ENCODE measurements at regions not wholly inside any gene's neighbourhood (a gene's known extent, or its start where the extent isn't known, plus 50 kb on each side); places are given as distances from the start of the nearest gene placed in this dataset.
"Not testable (repeated sequence)": the region's sequence is repeated elsewhere in the genome, so short reads cannot be mapped to it uniquely, and the experiment has no call there.

DNA sequence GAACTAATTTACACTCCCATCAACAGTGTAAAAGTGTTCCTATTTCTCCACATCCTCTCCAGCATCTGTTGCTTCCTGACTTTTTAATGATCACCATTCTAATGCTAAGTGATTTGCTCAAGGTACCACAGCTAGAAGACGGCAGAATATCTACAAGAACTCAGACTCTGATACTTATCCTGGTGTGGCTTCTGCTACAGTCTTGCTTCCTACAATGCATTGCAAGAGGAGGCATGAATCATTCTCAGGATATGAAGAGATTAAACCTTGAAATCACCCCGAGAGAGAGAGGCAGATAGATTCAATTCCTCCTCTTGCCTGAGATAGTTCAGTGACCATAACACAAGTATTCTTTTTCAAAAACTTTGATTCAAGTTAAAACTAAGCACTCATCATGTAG lies 306.4 kb downstream of the TBC1D4 start:
- no peak for DNase-seq

DNA sequence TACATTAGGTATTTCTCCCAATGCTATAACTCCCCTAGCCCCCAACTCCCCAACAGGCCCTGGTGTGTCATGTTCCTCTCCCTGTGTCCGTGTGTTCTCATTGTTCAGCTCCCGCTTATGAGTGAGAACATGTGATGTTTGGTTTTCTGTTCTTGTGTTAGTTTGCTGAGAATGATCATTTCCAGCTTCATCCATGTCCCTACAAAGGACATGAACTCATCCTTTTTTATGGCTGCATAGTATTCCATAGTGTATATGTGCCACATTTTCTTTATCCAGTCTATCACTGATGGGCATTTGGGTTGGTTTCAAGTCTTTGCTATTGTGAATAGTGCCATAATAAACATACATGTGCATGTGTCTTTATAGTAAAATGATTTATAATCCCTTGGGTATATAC lies 306.9 kb downstream of the TBC1D4 start:
- DNase-seq: not testable (repeated sequence)

DNA sequence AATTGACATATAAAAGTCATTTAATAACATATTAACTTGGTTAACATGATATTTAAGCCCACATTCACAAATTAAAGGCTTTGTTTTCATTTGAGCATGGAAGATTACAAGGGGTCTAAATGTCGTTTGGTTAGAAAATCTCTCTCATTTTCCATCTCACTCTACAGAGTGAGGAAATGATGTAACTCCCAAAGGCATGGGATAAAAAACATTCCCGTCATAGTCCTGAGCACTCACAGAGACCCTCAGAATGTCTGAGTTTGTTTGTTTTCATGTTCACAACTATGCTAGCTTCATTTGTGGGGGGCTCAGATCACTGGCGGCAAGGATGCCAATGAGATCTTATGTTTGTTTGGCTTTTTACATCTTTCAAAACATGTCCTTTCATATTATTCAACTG lies 307.5 kb downstream of the TBC1D4 start:
- no peak for DNase-seq

DNA sequence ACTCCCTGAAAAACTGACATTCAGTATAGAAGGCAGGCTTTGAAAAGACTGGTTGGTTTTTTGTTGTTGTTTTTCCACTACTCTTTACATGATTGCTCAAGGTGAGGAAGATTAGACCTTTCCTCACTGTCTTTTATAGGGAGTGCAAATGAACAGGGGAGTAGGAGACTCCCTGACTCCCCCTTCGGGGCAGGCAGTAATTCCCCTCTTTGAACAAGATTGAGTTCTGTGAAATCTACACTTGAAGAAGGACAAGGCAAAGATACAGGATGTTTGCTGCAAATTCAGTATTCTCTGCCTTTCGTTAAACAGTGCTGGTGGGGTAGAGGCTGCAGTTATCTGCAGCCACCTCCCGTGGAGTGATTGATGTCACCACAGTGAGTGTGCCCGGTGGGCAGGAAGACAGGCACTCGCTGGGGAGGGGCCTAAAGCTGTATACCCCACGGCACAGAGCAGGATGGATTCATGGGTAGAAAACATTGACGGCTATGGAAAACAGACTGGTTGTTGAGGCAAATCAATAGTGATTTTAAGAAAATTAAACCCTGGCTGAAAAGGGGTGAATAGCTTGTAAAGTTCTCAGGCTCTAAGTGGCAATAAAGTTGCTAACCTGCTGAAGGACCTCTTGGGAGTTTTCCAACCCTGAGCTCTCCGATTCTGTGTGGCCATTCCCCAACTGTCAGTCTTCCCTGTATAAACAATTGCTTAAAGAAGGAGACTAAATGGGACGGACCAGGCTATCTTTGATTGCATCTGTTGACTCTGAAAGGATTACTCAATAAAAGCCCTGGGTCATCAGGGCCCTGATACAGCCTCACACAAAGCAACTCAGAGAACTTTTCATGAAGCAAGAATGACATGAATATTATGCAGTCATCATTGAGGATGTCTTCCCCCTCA lies 308.3 kb downstream of the TBC1D4 start:
- no peak for DNase-seq

DNA sequence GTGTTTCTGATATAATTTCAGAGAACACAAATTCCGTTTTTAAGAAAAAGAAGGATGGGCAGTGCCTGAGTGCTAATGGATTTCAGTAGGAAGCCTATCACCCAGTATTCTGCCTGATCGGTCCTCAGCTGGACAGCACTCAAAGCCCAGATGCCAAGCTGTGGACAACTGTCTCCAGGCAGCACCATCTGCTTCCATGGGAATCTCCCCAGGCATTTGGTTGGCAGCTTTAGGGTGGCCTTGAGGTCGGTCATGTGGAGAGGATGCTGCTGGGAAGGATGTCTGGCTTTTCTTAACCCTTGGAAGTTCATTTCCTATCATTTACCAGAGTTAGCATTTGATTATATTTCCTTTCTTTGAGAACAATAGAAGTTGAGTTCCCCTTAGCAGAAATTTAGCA lies 311.7 kb downstream of the TBC1D4 start:
- no peak for DNase-seq

DNA sequence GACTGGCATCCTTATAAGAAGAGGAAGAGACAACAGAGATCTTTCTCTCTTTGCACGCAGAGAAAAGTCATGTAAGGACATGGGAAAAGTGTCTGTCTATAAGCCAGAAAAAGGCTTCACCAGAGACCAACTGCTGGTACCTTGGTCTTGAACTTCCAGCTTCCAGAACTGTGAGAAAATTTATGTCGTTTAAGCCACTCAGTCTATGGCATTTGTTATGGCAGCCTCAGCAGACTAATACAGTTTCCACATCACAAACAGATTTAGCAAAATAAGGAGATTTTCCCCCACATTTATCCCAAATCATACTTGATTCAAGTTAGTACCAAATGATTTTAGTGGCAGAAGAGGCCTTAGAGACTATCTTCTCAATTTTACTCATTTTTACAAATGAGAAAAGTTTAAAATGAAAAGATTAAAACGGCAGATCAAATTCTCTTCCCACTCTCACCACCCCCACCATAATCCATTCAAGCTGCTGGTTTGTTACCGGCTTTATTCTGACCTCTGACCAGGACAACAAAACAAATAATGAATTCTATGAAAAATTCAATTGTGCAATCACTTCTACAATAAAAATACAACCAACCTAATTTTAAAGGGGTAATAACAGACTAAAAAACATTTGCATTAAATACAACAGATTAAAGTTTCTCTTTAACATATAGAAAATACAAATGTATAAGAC lies 316.3 kb downstream of the TBC1D4 start:
- no peak for DNase-seq

DNA sequence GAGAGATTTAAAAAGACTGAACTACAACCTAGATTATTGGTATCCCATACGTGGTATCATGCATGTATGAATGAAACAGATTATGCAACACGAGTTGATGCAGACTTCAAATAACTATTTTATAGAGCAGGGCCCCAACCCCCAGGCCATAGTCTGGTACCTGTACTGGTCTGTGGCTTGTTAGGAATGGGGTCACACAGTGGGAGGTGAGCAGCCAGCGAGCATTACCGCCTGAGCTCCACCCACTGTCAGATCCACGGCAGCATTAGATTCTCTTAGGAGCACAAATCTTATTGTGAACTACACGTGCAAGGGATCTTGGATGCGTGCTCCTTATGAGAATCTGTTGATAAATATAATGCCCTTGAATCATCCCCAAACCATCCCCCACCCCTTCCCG lies 320.2 kb downstream of the TBC1D4 start:
- DNase-seq: no peak

DNA sequence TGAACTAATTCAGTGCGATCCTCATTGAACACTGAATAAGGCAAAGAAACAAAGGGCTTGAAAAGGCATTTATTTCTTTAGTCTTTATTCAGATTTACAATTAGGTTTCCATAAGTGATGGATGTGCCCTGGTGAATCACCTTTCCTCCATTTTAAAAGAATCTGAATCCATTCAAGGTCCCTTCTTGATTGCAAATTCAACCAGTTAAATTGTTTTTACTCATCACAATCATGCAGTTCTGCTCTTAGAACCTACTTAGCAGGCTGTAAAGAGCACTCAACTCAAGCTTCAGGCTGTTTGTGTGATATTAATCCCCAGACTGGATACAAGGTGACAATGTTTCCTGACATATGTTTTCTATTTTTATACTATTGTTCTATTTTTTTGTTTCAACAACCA lies 321.0 kb downstream of the TBC1D4 start:
- no peak for DNase-seq

DNA sequence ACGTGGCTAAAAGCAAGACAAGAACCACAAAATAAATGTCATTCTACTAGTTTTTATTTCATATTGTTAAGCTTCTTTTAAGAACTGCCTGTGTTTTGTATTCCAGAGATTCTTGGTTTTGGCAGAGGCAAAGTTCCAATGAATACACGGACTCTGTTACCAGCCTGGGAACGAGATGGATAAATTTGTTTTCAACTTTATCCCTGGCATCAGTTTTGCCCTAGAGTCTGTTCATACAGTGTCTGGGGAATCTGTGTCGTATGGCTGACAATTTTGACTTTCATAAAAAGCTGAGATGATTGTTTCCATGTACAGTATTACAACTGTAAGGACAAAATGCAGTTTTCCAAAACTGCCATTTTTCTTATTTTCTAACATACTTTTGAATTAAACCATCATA lies 327.6 kb downstream of the TBC1D4 start:
- DNase-seq: no peak

DNA sequence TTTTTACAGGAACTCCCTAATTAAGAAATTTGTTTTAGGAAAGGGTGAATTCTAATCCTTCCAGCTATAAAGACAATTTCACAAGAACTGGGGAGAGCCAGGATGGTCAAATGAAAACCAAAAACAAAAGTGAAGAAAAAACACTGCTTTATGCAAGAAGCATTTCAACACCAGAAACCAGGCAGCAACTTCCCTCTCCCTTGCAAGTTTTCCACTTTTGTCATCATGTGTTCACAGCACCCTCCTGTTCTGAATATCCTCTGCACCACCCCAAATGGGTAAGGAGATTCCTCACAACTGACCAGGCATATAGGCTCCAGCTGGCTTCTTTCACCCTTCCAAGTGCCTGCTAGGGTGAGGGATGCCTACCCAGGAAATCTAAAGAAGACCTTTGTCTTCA lies 328.1 kb downstream of the TBC1D4 start:
- no peak for DNase-seq

DNA sequence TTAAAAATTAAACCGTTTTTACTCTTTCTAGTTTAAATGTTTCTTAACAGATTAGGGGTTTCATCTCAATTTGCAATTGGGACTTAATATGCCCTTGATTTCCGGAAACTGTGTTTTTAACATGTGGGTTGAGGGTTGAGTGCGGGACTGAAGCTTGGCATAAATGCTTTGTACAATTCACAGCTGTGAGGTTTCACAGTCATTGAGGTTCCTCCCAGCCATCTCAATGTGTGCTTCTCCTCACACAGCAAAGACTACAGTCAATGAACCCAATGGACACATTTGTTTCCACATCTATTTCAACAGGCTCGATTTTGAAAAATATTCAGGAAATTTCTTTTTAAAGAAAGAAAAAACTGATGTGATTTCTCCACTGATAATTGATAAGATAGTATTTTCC lies 328.6 kb downstream of the TBC1D4 start:
- DNase-seq: no peak

DNA sequence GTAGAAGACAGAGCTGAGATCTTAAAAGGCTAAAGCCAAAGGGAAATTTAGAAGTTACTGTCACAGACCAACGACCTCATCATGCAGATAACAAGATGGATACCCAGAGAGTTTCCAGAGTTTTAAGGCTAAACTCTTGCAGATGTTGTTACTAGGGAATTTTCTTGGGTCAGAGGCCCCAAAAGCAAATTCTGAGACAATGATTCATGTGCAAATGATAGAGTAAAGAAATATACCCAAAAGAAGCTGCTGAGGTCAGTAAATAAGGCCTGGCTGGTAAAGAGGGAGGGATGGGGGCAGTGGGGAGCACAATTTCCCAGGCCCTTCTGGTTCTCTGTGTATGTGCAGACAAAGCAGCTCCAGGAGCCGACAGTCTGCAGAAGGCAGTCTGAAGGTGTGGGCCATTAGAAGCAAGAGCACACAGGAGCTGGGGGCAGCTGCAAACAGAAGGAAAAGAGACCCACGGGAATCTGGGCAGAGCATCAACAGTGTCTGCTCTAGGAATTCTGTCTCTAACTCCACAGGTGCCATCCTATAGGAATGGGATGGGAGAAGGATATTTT lies 330.8 kb downstream of the TBC1D4 start:
- no peak for DNase-seq

DNA sequence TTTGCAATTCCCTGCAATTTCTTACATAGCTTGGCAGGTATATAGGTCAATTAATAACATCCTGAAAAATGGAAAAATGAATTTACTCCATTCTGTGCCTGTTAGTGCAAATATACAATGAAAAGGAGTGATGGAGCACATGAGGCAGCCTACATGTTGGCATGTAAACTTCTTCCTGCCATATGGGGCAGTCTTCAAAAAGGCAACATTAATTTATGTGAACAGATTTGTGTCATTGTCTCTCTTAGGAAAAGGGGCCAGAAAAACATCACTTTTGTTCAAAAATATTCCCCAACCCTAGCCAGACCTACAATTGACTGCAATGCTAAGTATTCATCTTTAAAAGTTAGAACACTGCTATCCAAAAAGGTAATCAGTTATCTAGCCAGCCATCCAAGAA lies 332.2 kb downstream of the TBC1D4 start:
- no peak for DNase-seq

DNA sequence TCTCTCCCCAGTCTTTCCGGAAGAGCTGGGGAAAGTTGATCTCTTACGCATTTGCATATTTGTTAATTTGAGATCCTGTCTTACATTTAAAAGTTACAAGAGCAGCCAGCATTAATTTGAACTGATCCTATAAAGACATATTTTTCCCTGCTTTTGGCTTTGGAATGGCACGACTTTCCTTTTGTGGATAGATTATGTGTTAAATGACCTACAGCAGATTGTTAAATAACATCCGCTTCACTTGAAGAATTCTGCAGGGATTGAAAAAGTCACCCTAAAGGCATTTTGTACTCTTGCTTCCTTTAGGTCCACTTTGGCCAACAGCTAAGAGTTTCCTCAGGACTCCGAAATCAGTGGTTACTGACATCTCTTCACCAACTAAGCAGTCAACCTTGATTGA lies 334.0 kb downstream of the TBC1D4 start:
- no peak for DNase-seq

DNA sequence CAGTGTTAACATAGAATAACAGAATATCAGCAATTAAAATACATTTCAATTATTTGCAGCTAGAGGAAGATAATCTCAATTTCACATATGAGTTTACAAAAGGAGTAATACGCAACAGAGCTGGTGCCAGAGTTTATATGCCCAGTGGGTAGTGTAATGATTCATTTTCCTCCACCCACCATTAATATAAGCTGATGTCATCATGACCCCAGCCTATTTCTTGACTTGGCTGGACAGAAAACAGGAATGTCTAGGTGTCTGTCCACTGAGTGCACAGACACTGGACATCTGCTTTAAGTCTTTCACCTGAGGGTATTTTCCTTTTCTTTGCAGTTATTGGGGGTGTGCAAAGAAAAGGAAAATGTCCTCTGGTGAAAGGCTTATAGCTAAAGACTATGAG lies 335.5 kb downstream of the TBC1D4 start:
- DNase-seq: no peak

DNA sequence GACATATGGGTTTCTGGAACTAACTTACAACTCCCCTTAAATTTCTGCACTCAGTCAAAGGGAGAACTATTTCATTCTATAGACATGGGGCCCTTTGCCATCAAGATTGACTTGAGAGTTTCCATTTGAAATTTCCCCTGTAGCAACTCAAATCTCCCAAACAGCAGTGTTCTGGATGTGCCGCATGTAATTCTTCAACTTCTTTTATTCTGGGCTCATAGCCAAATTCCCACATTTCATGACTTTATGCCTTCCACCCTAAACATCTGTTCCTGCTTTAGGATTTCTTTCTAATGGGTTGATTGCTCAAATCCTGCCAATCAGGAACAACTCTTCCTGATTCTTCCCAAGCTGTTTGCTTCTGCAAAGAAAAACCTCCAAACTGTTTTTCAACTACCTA lies 336.0 kb downstream of the TBC1D4 start:
- DNase-seq: no peak

DNA sequence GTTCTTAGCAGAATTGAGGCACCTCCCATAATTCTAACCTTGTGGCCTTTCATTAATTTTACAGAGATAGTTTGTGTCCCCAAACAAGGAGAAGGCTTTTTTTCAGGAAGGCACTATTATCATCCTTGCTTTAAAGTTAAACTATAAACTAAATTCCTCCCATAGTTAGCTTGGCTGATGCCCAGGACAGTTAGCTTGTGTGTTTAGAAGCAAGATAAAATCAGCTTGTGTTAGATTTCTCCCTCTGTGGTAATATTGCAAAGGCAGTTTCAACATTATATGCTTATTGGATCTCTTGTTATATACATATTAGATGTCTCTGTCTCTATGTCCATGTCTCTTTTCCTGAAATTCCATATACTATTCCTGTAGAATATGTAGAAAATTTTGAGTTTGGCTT lies 342.7 kb downstream of the TBC1D4 start:
- no peak for DNase-seq

DNA sequence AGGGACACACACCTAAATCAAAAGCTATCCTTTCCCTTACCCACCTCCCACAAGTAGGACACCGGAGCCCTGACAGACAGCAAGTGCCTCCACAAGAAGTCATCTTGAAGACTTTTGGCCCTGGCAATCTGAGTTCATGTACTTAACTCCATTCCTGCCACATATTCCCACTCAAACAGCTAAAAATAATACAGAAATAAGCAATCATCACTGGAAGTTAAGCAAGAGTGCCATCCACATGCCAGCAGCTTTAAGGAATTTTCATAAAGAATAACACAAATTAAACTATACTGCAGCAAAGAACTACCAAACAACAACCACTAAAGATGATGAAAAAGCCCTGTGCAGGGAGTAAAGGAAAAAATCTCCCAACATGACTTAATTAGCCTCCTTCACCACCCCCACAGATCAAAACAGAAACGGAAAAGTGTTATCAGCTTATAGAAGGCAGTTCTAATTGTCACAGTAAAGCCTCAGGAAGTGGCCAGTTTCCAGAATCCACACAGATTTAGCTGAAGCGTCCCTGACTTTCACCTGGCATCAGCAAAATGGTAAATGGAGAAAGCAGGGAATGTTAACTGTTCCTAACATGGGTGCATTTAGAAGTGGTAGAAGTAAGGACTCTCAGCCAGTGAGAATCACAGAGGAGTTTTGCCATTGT lies 343.9 kb downstream of the TBC1D4 start:
- no peak for DNase-seq

DNA sequence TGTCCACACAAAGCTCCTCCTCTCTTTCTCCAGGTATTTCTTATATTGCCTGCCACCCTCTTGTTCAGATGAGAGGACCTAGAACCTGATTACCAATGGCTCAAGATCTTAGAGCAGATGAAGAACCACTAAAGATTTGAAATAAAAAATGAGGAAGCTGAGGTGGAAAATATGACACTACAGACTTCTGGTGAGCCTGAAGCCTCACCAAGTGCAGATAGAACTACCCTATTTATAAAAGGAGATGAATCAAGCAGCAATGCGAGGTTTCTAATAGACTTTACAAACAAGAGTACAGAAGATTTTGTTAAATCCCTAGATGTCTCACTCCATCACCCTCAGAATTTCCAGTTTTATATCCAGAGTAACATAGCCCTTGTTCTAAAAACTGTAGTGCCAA lies 345.8 kb downstream of the TBC1D4 start:
- DNase-seq: no peak

DNA sequence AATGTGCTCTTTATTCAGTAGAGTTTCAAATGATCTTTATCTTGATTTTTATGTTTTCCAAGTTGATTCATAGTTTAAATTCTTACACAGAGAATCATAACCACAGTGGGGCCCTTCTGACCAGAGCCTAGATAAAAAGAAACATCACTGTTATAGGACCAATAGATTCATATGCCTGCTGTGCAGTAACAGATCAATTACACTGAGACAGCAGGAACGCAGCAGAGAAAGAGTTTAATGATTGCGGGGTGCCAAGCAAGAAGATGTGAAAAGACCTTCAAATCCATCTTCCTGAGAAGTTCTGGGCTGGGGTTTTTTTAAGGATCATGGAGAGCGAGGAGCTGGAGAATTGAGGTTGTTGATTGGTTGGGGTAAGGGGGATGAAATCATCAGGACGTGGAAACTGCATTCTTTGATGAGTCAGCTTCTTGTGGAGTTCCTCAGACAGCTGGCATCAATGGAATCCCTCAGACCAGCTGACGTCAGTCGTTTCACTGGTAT lies 346.6 kb downstream of the TBC1D4 start:
- no peak for DNase-seq

DNA sequence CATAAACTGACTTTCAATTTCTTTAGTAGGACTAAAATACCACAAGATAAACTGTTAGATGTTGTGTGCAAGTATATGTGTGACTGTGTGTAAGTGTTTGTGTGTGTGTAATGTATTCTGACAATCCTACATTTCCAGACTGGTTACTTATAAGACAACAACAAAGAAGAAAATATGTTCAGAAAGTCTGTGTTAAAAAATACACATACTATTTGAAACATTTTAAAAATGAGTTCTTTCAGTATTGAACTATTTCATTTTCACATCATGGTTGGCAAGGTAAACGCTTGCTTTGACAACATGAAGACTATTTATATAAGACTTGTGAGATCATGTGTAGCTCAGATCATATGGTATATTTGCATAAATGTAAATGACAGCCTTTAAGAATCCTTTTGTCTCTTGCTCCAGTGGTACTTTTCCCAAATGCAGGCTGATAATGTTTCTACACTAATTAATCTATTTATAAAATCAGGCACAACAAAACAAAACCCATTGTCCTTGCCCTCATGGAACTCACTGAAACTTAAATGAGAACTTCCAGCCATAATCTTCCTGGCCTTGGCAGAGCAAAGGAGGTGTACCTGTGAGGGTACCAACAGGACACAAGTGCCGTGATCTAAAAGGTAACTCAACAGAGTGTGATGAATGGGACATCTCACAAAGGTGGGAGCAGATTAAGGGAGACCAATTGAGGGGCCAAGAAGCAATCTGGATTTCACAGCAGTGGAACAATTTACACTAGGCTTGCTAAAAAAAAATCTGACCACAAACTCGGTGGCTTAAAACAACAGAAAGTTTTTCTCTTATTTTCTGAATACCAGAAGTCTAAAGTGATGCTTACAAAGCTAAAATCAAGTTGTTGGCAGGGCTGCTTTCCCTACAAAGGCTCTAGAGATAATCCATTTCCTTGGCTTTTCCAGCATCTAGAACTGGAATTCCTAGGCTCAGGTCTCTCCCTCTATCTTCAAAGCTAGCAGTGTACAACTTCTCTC lies 349.0 kb downstream of the TBC1D4 start:
- DNase-seq: no peak

DNA sequence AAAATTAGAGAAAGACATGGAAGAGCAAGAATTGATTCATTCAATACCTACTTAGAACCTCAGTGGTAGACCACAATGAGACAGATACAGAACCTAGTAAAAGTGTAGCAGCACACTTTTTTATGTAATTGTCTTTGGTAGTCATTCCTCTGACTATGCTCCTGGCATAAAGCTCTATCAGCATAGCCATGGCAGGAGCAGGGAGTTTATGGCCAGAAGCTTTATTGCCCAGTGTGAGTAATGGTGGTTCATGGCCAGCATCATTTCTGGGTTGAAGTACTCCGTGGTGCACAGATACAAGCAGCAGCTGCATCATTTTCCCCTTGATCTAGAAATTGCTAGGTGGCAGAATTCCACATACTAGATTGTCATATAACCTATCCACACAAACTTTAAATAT lies 352.6 kb downstream of the TBC1D4 start:
- no peak for DNase-seq

Measured in 8988T (cell line).